ENCODE measurements at regions not wholly inside any gene's neighbourhood (a gene's known extent, or its start where the extent isn't known, plus 50 kb on each side); places are given as distances from the start of the nearest gene placed in this dataset.

DNA sequence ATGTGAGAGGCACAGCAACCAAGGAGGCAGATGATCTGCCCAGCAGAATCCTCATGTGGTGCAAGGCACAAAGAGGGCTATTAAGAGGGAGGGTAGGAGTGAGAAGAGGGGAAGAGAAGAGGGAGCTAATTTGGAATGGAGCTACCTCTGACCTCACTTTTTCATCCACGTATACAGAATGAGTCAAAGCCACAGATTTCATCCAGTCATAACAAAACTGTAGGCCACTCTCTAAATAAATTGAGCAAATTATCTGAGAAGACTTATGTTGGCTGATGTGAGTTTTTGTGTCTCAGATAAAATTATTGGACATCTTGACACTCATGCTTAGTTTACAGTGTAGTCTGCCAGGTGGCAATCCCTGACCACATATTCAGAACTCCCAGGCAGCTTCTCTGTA lies 325.6 kb downstream of the TTLL7 start:
- DNase-seq (ENCODE audit: low read depth), result no peak

DNA sequence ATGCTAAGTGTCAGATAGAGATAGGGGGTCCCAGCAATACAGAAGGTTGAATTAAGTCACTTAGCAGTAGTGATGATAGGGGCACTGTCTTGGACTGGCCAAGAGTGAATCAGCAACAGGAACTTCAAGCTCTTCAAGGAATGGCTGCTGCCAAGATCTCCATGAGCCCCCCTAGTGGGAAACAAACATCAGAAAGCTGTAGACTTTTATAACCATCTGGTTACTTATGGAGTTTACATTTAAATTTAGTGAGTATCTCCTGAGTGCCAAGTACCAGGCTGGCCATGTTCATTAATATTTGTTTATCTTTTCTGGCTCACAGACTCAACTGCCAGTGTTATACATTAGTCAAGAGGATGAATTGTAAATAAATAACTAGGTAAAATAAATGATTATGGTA lies 327.3 kb downstream of the TTLL7 start:
- no peak for DNase-seq (ENCODE audit: low read depth)

DNA sequence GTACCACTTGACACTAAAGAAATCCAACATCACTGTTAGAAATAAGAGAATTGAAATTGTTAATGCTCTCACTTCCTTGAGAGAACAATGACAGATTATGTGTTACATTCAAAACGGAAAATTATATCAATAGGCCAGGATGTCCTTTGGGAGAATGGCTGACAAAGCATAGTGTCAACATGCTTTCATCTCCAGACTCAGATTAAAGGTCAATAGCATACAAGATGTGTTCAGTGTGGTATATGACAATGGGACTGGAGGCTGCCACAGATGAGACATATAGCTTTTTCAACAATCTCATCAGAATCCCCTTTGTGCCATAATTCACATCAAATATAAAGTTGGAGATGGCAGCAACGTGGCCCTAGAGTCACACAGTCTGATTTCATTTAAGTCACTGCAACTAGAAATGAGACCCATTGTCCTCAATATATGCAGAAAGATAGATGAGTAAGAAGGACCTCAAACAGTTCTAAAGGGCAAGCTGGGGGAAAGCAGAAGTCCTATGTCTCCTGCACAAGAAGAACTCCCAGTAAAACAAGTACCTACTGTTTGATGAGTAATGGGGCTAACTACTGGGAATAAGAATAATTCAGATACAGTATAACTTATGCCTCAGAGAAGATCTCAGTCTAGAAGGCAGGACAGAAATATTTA lies 327.9 kb downstream of the TTLL7 start:
- no peak for DNase-seq (ENCODE audit: low read depth)

DNA sequence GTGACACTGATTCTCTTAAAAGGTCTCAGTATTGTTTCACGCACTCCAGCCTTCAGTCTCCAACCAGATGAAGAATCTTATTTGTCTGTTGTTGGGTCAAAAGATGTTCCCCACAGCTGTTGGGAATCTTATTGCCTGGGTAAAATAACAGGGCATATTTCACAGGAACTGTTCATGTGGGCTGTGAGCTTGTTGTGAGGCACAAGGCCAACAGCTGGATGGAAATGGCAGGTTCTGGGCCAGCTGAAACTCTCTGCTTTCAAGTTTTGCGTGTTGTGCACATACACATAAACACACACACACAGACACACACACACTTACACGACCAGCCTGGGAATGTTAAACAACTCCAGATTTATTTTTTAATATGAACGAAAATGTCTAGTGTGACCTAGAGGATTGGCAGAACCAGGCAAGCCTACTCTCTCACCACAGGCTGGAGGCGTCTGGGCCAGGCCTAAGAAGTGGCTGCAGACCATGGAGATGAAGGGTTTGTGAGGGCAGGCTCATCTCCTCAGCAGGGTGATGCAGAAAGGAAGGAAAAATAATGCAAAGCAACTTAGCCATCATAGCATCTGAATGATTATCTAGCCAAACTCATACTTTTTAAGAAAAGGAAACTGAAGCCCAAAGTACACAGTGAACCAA lies 357.0 kb downstream of the TTLL7 start:
- DNase-seq (ENCODE audit: low read depth), result no peak

DNA sequence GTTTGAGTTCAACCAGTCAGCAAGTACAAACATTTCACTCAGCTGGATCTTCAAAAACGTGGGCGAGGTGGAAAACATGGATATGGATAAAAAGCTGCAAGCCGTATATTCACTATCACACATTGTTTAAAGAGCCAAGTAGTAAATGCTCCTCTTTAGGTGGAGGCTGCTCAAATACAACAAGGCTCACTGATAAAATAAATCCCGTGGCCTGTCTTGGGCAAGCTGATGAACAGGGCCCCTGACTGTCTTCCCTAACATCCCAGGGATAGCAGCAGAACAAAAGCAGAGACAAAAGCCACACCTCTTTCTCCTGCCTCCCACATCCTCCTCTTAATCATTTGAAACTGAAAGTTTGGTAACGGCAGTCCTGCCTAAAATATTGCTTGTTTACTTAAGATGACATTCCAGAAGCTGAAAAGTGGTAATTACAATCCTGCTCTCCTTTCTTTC lies 357.7 kb downstream of the TTLL7 start:
- no peak for DNase-seq (ENCODE audit: low read depth)

DNA sequence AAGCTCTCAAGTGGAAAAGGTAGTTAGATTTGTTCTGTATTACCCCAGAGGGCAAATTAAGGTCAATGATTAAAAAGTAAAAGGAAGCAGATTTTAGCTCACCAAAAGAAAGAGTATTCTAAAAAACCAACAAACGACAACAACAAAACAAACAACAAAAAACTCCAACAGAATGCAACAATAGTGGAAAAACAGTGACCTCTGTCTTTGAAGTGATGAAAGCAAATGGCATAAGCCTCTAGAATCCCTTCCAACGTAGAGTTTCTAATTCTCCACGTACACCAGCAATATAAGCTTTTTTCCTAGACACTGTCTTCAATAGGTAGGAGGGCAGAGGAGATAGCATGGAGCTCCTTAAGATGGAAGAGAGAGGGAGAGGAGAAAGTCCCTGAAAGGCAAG lies 359.1 kb downstream of the TTLL7 start:
- DNase-seq (ENCODE audit: low read depth), result no peak

DNA sequence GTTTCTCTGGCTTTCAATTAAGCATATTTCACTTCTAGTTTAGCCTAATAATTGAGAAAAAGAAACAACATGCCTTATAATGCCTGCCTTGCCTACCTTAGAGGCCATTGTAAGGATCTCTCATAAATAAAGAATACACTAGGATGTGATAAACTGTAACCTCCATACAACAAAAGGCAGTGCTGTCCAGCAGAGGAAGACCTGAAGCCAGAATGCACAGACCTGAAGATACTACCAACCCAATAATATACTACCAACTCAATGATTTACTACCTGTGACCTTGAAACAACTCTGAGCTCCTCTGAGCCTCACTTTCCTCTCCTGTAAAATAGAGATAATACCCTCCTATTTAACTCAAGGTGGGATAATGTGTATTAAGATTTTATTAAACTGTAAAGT lies 361.3 kb downstream of the TTLL7 start:
- DNase-seq (ENCODE audit: low read depth), result no peak

DNA sequence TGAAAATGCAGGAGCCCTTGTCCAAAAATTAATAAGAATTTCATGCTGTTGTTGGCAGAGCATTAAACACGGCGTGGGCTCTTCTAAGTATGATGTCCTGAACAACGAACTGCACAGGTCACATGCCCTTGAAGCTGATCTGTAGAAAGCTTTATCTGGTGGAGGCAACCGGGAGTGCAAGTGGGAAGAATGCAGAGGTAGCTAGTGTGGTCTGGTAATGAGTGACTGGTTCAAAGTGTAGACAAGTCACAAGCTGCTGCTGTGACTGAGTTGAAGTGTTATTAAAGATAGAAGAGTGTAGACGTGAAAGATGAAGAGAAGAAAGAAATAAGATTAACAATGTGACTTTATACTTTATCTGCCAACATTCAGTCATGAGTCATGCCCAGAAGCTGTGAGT lies 361.9 kb downstream of the TTLL7 start:
- no peak for DNase-seq (ENCODE audit: low read depth)

DNA sequence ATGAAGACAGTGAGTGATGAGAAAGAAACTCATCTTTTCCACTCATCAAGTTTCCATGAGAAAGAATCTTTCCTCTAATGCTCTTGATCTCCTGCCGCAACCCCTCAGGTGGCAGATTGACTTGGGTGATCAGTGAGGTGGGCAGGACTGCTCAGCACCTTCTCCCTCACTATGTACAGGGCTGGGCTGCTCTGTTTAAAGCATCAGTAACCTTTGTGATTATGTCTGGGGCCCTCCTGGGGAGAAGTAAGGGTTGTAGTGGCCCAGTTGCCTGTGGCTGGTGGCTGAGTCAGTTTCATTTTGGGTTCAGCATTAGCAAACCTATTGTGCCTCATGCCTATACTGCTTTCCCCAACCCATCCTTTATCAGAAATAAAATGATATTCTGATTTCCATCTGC lies 366.0 kb downstream of the TTLL7 start:
- DNase-seq (ENCODE audit: low read depth), result no peak

DNA sequence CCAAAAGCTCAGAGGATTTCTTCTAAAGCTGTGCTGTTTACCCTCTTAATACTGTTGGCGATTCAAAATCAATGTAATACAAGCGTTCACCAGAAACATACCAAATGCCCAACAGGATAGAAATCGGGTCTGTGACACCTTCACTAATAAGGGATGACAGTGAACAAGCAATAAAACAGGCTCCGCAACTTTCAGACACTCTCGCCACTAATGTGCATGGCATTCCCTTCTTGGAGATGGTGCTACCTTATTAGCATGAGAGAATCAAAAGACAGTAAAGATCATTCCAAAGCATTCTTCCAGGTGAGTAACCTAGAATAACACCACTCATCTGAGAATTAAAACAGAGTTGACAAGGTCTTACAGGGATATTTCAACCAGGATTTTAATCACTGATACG lies 367.1 kb downstream of the TTLL7 start:
- no peak for DNase-seq (ENCODE audit: low read depth)

DNA sequence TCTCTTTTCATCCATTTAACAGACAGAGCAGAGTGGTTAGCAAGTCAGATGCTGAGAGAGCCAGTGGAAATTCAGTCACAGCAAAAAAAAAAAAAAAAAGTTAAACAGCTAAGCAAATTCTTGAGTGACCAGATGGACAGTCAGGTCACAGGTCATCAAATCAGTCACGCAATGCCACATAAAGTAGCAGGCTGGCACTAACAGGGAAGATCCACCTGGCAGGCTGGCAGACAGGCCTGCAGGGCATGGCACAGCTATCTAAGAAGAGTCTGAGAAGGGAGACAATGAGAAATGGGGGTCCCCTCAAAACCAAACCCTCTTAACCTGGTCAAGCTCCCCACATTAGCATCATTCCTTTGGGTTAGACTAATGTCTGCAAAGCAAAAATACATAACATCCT lies 371.9 kb downstream of the TTLL7 start:
- no peak for DNase-seq (ENCODE audit: low read depth)

DNA sequence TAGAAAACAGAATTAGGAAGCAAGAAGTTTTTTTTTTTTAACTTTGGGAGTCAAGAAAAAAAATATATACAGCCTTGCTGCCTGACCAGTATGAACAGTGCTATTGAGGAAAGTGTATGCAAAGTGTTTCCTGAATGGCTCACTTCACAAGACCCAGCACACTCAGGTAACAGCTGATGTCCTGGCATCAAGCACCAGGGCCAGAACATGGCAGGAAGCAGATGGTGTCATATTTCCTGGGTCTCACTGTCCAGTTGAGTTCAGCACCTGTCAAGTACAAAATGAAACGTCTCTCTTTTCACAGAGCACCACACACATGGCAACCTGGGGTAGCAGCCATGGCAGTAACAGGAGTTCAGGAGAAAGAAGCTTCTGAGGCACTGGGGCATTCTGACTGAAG lies 372.3 kb downstream of the TTLL7 start:
- no peak for DNase-seq (ENCODE audit: low read depth)

DNA sequence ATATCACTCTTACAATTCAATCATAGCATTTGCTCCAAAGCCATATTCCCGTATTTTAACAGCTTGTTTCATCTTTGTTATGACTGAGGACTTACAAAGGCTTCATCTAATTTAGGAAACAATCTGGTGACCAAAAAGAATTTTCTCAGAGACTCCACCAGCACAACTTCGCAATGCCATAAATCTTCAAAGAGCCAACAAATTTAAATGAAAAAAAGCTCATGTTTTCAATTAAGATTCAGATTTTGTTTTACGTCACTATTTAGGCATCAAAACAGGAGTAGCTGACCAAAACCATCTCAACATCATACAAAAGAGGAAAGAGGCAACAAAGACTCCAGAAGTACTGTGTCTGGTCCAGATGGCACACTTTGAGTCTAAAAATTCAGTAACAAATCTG lies 373.3 kb downstream of the TTLL7 start:
- DNase-seq (ENCODE audit: low read depth), result no peak

DNA sequence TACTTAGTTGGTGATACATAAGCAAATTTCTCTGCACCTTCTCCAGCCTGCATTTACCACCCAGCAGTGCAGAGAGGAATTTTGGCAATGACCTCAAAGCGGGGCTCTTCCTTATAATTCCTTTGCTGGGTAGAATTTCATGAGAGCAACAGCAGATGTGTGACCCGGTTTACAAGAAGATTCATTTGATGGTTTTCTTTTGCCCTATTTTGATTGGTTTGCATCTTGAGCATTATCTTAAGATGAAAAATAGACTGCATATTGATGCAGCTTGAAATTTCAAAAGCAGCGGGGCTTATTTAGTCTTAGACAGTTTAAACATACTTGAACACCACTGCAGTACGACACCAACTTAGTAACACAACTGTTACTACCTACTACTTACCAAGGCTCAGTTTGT lies 378.9 kb downstream of the TTLL7 start:
- DNase-seq (ENCODE audit: low read depth), result no peak

DNA sequence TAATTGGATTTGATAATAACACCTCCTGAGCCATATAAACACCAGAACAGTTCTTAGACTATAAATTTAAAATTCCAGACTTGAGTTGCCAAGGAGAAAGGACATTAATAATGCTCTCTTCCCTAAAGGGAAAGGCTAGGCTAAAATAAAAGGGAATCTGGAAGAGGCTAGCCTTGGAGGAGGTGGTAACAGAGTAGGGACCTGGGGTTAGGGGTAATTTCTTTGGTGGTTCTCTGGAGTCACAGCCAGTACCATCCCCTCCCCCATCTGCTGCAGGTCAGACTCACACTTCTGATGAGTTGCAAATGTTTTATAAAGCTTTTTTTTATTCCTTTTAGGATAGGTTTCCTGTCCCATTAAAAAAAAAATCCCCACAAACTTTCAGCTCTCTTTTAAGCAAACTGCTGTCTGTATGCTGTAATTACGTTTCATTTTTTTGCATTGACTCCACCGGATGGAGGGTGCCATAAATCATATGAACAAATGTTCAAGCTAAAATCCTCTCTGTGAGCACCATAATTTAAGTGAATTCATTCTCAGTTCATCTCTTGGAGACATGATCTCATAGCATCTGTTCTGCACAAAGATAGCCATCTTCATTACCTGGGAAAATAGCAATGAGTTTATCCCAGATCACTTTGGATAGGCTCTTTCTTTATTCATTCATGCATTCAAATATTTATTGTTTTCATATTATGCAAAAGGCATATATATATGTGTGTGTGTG lies 379.6 kb downstream of the TTLL7 start:
- no peak for DNase-seq (ENCODE audit: low read depth)

DNA sequence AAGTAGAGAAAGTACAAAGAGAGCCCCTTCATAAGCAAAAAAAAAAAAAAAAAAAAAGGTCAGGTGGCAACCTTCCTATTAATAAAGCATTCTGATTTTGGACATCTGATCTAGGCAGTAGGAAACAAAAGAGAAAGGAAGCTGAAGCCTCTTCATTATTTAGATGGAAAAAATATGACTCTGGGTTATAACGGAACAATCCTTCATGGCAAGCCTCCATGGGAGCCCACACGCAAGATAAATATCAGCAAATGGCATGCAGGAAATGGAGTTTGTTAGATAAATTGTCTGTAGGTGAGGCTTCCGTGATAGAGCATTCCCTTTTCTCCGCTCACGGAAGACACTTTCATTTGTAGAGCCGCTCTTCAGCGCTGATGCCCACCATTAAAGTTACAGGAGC lies 381.0 kb downstream of the TTLL7 start:
- no peak for DNase-seq (ENCODE audit: low read depth)

DNA sequence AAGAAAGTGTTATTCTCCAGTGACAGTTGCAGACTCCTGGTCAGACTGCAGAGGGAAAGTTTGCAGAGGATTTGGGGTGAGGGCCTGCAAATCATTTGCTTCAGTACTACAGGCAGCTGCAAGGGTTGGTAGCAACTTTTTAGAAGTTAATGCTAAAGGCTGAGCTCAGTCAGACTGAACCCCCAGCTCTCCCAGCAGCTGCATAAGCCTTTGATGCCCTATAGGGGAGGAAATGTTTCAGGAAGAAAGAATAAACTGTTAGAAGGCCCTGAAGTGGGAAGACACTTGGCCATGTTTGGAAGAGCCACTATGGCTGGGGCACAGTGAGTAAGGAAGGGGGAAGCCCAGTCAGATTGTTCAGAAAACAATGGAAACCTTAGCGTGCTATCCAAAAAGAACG lies 383.6 kb downstream of the TTLL7 start:
- no peak for DNase-seq (ENCODE audit: low read depth)

DNA sequence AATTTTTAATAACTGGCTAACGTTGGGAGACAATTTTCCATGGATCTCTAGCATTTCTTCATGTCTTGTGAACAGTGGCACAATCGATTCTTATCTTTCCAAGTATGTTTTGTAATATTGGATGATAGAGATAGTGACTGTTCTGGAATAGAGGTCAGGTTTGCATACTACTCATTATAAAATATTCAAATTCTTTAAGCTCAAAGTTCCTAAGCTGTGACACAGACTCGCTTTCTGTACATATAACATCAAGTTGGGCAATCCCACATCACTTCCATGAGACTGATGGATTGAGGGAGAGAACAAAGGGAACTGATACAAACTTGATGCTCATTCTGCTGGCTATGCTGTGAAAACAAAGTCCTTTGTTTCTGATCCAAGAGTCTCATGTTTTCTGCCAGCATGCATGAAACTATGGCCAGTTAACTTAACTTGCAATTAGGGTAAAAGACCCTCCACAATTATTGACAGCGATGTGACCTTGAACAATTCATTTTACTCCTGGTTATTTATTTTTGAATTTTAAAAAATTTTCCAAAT lies 392.4 kb downstream of the TTLL7 start:
- no peak for DNase-seq (ENCODE audit: low read depth)

DNA sequence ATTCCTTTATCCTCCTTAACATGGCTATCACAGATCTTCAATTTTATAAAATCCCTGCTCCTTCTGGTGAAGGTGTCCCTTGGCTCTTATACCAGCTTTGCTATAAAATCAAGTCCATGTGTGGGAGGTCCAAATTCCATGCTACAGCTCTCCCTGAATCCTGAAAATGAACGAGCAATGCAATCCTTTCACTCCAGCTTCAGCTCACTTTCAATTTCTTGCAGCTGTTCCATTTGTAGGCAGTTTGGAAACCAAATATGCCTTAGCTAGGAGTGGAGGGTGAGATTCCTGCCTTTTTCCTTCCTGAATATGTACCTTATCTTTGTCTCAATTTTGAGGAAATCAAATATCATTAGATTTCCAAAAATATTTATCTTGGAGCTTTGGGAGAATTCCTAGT lies 402.6 kb downstream of the TTLL7 start:
- DNase-seq (ENCODE audit: low read depth), result no peak

DNA sequence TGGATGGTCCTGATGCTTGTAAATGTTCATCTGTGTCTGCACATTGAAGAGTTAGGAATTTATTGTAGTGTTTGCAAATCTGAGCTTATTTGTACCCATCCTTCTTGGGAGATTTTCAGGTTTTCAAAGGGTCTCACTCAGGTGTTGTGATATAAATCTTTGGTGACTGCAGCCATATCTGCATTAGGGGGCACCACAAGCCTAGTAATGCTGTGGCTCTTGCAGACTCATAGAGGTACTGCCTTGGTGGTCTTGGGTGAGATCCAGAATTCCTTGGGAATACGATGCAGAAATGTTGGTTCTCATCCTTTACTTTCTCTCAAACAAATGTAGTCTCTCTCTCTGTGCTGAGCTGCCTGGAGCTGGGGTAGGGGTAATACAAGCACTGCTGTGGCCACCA lies 405.9 kb downstream of the TTLL7 start:
- DNase-seq (ENCODE audit: low read depth), result no peak

DNA sequence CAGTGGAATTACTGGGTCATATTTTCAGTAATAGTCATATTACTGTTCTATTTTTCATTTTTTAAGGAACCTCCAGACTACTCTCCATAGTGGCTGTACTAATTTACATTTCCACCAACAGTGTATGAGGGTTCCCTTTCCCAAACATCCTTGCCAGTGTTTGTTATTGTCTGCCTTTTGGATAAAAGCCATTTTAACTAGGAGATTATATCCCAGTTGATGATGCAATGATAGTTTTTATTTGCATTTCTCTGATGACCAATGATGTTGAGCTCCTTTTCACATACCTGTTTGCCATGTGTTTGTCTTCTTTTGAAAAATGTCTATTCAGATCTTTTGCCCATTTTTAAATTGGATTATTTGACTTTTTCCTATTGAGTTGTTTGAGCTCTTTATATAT lies 410.8 kb downstream of the TTLL7 start:
- no peak for DNase-seq (ENCODE audit: low read depth)

DNA sequence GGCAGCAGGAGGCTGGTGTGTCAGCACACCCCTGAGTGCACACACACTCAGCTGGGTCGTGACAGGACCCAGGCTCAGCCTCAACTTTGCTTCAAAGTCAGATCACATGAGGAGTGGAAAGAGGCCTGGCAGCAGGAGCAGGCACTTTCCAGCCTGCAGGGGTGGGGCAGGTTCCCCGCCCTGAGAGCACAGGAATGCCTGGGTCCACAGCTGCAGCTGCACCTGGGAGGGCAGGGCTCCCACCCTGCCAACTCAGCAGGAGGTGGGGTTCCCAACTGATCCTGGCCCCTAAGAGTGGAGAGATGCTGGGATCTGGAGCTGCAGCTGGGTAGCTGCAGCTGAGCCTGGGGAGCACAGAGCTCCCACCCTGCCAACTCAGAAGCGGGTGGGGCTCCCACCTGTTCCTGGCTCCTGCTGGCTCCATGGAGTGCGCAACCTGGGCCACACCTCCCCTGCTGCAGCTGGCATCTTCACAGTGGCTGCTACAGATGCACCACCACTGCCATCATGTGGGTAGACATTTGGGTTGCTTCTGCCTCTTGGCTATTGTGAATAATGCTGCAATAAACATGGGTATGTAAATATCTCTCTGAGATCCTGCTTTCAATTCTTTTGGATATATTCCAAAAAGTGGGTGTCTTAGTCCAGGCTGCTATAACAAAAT lies 415.4 kb downstream of the TTLL7 start:
- DNase-seq (ENCODE audit: low read depth), result no peak

DNA sequence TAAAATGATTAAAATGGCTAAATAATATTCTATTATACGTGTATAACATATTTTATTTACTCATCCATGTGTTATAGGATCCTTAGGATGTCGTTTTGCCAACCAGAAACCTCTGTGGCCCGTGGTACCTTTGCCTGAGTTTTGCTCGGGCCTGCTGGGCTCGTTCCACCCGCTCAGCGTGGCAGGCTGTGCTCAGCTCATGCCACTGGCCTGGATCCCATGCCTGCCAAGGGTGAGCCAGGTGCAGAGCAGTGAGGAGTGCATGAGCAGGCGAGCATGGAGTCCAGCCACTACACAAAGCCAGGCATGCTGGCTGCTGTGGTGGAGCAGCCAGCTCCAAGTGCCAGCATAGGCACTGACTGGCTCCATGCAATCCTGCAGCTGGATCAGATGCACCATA lies 417.2 kb downstream of the TTLL7 start:
- no peak for DNase-seq (ENCODE audit: low read depth)

Data from HS-27A (cell line).